GM19463 (cell line): ENCODE measurements at regions not wholly inside any gene's neighbourhood (a gene's known extent, or its start where the extent isn't known, plus 50 kb on each side); places are given as distances from the start of the nearest gene placed in this dataset.

Source experiments
- ATAC-seq: cut with Tn5 transposase; IDR thresholded peaks from one replicate; pipeline ENCODE4 v1.9.1; 2021; ENCODE audit warnings: mild to moderate bottlenecking, moderate library complexity; ENCODE audit not compliant: unreplicated experiment

- no peak for ATAC-seq
Measured at GRCh38 chr1:208923946-208924720, 659.4 kb upstream of the CAMK1G start.

GRCh38 chr1:208924928-208925327, 658.6 kb upstream of the CAMK1G start:
- no peak for ATAC-seq

- no peak for ATAC-seq
Measured at GRCh38 chr1:208928349-208929010, 655.0 kb upstream of the CAMK1G start.

- ATAC-seq, result no peak
Measured at GRCh38 chr1:208929575-208929974, 653.9 kb upstream of the CAMK1G start.

GRCh38 chr1:208931936-208932335, 651.6 kb upstream of the CAMK1G start:
- no peak for ATAC-seq

GRCh38 chr1:208933984-208934525, 649.5 kb upstream of the CAMK1G start:
- no peak for ATAC-seq

GRCh38 chr1:208934933-208935332, 648.6 kb upstream of the CAMK1G start:
- no peak for ATAC-seq

GRCh38 chr1:208935517-208936187, 647.9 kb upstream of the CAMK1G start:
- no peak for ATAC-seq

GRCh38 chr1:208939537-208940085, 643.9 kb upstream of the CAMK1G start:
- no peak for ATAC-seq

GRCh38 chr1:208942394-208943130, 641.0 kb upstream of the CAMK1G start:
- no peak for ATAC-seq

- no peak for ATAC-seq
Measured at GRCh38 chr1:208943291-208943690, 640.2 kb upstream of the CAMK1G start.

- ATAC-seq, result no peak
Measured at GRCh38 chr1:208944981-208945451, 638.5 kb upstream of the CAMK1G start.

- no peak for ATAC-seq
Measured at GRCh38 chr1:208950206-208950605, 633.3 kb upstream of the CAMK1G start.

GRCh38 chr1:208951026-208951525, 632.4 kb upstream of the CAMK1G start:
- no peak for ATAC-seq

GRCh38 chr1:208951908-208952307, 631.6 kb upstream of the CAMK1G start:
- no peak for ATAC-seq

GRCh38 chr1:208962867-208963266, 620.6 kb upstream of the CAMK1G start:
- ATAC-seq, result no peak

- no peak for ATAC-seq
Measured at GRCh38 chr1:208965351-208965750, 618.2 kb upstream of the CAMK1G start.

- no peak for ATAC-seq
Measured at GRCh38 chr1:208967334-208967733, 616.2 kb upstream of the CAMK1G start.

- no peak for ATAC-seq
Measured at GRCh38 chr1:208974717-208975116, 608.8 kb upstream of the CAMK1G start.

- ATAC-seq, result no peak
Measured at GRCh38 chr1:208975456-208975855, 608.1 kb upstream of the CAMK1G start.
